ENCODE measurements at regions not wholly inside any gene's neighbourhood (a gene's known extent, or its start where the extent isn't known, plus 50 kb on each side); places are given as distances from the start of the nearest gene placed in this dataset.

DNA sequence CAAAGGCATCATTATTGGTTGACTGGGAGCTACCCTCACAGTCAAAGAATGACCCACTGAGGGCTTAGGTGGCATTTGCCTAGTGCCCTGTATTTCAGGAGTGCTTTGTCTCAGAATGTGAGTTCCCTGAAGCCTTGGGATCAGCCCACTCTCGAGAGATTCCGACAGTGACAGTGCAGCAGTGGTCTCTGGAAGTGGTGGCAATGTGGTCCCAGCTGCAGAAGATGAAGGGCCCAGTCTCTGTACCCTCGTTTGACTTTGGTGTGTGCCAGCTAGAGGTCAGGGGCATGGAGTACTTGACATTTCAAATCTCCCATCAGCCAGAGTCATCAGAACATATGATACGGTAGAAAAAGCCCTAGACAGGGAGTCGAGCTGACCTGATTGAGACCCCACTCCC, 153.7 kb downstream of the EFNB1 start:
- no peaks in the 10 kb centered on the region for H3K9me3 ChIP-seq (ENCODE audit: insufficient read depth, low read length)
- no peaks in the 10 kb centered on the region for H3K79me2 ChIP-seq (ENCODE audit: low read length)
- H3K27me3 ChIP-seq (ENCODE audit: low read depth, low read length): no peaks in the 10 kb centered on the region
- no peak overlapping the region for H3K9ac ChIP-seq (ENCODE audit: low read length)
- H3K4me2 ChIP-seq (ENCODE audit: low read length): no peak overlapping the region
- H4K20me1 ChIP-seq (ENCODE audit: insufficient read depth, low read length): no peaks in the 10 kb centered on the region
- H2AFZ ChIP-seq (ENCODE audit: low read depth, low read length): no peak overlapping the region
- no peak overlapping the region for H3K4me3 ChIP-seq (ENCODE audit: low read length)
- no peak for TF ChIP-seq EZH2phosphoT487 (IDR thresholded peaks at IDR 0.05; ENCODE audit: low read depth)
- TF ChIP-seq CTCF (IDR thresholded peaks at IDR 0.05; ENCODE audit: low read depth, low read length): no peak
- no peaks in the 10 kb centered on the region for H3K36me3 ChIP-seq (replicated peaks; ENCODE audit: low read depth, low read length)
- H3K27ac ChIP-seq (ENCODE audit: low read length): no peak overlapping the region
- H3K4me1 ChIP-seq (ENCODE audit: low read length): peaks cover 5% of the 10 kb centered on the region

GRCh38 chrX:68980906-68981616, 152.2 kb downstream of the EFNB1 start:
- H3K27me3 ChIP-seq (ENCODE audit: low read depth, low read length): no peaks in the 10 kb centered on the region
- H3K27ac ChIP-seq (ENCODE audit: low read length): no peak overlapping the region
- H4K20me1 ChIP-seq (ENCODE audit: insufficient read depth, low read length): no peaks in the 10 kb centered on the region
- H3K79me2 ChIP-seq (ENCODE audit: low read length): no peaks in the 10 kb centered on the region
- H2AFZ ChIP-seq (ENCODE audit: low read depth, low read length): no peak overlapping the region
- H3K36me3 ChIP-seq (replicated peaks; ENCODE audit: low read depth, low read length): no peaks in the 10 kb centered on the region
- no peak overlapping the region for H3K4me3 ChIP-seq (ENCODE audit: low read length)
- peaks cover 5% of the 10 kb centered on the region for H3K4me1 ChIP-seq (ENCODE audit: low read length)
- no peaks in the 10 kb centered on the region; the same call in 1 of the 2 replicates for H3K9me3 ChIP-seq (ENCODE audit: insufficient read depth, low read length)
- no peak for TF ChIP-seq EZH2phosphoT487 (IDR thresholded peaks at IDR 0.05; ENCODE audit: low read depth)
- no peak for TF ChIP-seq CTCF (IDR thresholded peaks at IDR 0.05; ENCODE audit: low read depth, low read length)
- H3K9ac ChIP-seq (ENCODE audit: low read length): no peak overlapping the region
- no peak overlapping the region for H3K4me2 ChIP-seq (ENCODE audit: low read length)

GRCh38 chrX:68978655-68979054, 149.8 kb downstream of the EFNB1 start:
- H3K27ac ChIP-seq (ENCODE audit: low read length): no peak overlapping the region
- no peak overlapping the region for H3K4me2 ChIP-seq (ENCODE audit: low read length)
- H3K36me3 ChIP-seq (replicated peaks; ENCODE audit: low read depth, low read length): no peaks in the 10 kb centered on the region
- no peak overlapping the region for H3K9ac ChIP-seq (ENCODE audit: low read length)
- no peak overlapping the region for H2AFZ ChIP-seq (ENCODE audit: low read depth, low read length)
- H3K9me3 ChIP-seq (ENCODE audit: insufficient read depth, low read length): no peaks in the 10 kb centered on the region; the same call in 1 of the 2 replicates
- peaks cover 14% of the 10 kb centered on the region for H3K4me1 ChIP-seq (ENCODE audit: low read length)
- H3K4me3 ChIP-seq (ENCODE audit: low read length): no peak overlapping the region
- H3K27me3 ChIP-seq (ENCODE audit: low read depth, low read length): no peaks in the 10 kb centered on the region
- no peak for TF ChIP-seq CTCF (IDR thresholded peaks at IDR 0.05; ENCODE audit: low read depth, low read length)
- no peak for TF ChIP-seq EZH2phosphoT487 (IDR thresholded peaks at IDR 0.05; ENCODE audit: low read depth)
- no peaks in the 10 kb centered on the region for H3K79me2 ChIP-seq (ENCODE audit: low read length)
- no peaks in the 10 kb centered on the region for H4K20me1 ChIP-seq (ENCODE audit: insufficient read depth, low read length)

DNA sequence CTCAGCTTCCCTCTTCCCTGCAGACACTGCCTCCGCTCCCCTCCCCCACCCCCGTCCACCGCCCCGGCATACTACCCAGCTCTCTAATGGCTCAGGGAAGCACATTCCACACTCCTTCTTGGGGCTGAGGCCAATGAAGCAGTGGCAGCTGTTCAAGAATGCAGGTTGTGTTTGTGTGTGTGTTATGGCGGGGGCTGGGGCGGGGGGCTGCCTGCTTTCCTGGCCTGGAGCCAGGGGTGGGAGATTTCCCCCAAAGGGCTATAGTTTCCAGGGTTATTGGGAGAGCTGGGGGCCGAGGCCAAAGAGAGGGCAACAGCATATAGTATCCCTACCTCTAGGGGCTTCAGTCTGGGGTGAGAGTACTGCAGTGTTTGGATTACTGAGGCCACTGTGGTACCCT, 149.4 kb downstream of the EFNB1 start:
- Histone ChIP-seq H3K36me3 (replicated peaks; ENCODE audit: low read depth, low read length) (no peaks in the 10 kb centered on the region), H3K9ac (ENCODE audit: low read length) (no peak overlapping the region), H3K27me3 (ENCODE audit: low read depth, low read length) (no peaks in the 10 kb centered on the region), H3K27ac (ENCODE audit: low read length) (no peak overlapping the region), H3K4me2 (ENCODE audit: low read length) (no peak overlapping the region), H2AFZ (ENCODE audit: low read depth, low read length) (no peak overlapping the region), H3K4me1 (ENCODE audit: low read length) (peaks cover 14% of the 10 kb centered on the region), H3K79me2 (ENCODE audit: low read length) (no peaks in the 10 kb centered on the region), H3K4me3 (ENCODE audit: low read length) (no peak overlapping the region), H4K20me1 (ENCODE audit: insufficient read depth, low read length) (no peaks in the 10 kb centered on the region), H3K9me3 (ENCODE audit: insufficient read depth, low read length) (no peaks in the 10 kb centered on the region; the same call in 1 of the 2 replicates)
- TF ChIP-seq EZH2phosphoT487 (IDR thresholded peaks at IDR 0.05; ENCODE audit: low read depth) (no peak), CTCF (IDR thresholded peaks at IDR 0.05; ENCODE audit: low read depth, low read length) (no peak)

All from OCI-LY3 (cell line).